Neural cell (in vitro differentiated cells): ENCODE measurements at regions not wholly inside any gene's neighbourhood (a gene's known extent, or its start where the extent isn't known, plus 50 kb on each side); places are given as distances from the start of the nearest gene placed in this dataset.

ENCODE experiments used
- H2AFZ ChIP-seq: fragments of 200-600, 300-800 bp; sonication (generic), shearing (Covaris generic); 2 replicates; pipeline ENCODE4 v1.6.0; 2014; ENCODE audit warnings: low read depth, mild to moderate bottlenecking, antibody characterized with exemption, low read length, moderate library complexity
- H3F3A ChIP-seq: fragments of 200-600 bp; shearing (Covaris generic); 2 replicates; pipeline ENCODE4 v1.6.1; 2016; ENCODE audit warnings: mild to moderate bottlenecking, moderate library complexity, mixed read lengths, antibody characterized with exemption, low read length; ENCODE audit not compliant: insufficient read depth, poor library complexity, severe bottlenecking
- H3K27ac ChIP-seq: fragments of 200-600, 300-800 bp; sonication (generic), shearing (Covaris generic); 2 replicates; pipeline ENCODE4 v1.5.1; 2014; ENCODE audit warnings: mild to moderate bottlenecking, low read length, moderate library complexity
- H3K27me3 ChIP-seq: fragments of 300-800, 200-600 bp; sonication (generic), shearing (Covaris generic); 2 replicates; pipeline ENCODE4 v1.6.0; 2014; ENCODE audit warnings: mild to moderate bottlenecking, low read depth, low read length, moderate library complexity; ENCODE audit not compliant: insufficient read depth
- H3K36me3 ChIP-seq: fragments of 300-800, 200-600 bp; sonication (generic), shearing (Covaris generic); 2 replicates; pipeline ENCODE4 v1.5.1; 2014; ENCODE audit warnings: mild to moderate bottlenecking, antibody characterized with exemption, low read length, moderate library complexity; ENCODE audit not compliant: insufficient read depth
- H3K4me2 ChIP-seq: fragments of 300-800, 200-600 bp; sonication (generic), shearing (Covaris generic); 2 replicates; pipeline ENCODE4 v1.6.0; 2014; ENCODE audit warnings: mild to moderate bottlenecking, low read length
- H3K4me3 ChIP-seq: fragments of 300-800, 200-600 bp; sonication (generic), shearing (Covaris generic); 2 replicates; pipeline ENCODE4 v1.5.1; 2014; ENCODE audit warnings: mild to moderate bottlenecking, low read length, moderate library complexity
- H3K79me2 ChIP-seq: fragments of 200-600 bp; shearing (Covaris generic); replicated peaks from 2 replicates; pipeline ENCODE4 v1.6.0; 2014; ENCODE audit warnings: mild to moderate bottlenecking, low read length, moderate library complexity; ENCODE audit not compliant: insufficient read depth
- H3K9ac ChIP-seq: fragments of 300-800, 200-600 bp; sonication (generic), shearing (Covaris generic); 2 replicates; pipeline ENCODE4 v1.6.1; 2016; ENCODE audit warnings: mild to moderate bottlenecking, low read length, mixed read lengths
- H3K9me2 ChIP-seq: fragments of 200-600 bp; shearing (Covaris generic); 2 replicates; pipeline ENCODE4 v1.6.1; 2016; ENCODE audit warnings: mild to moderate bottlenecking, low read length, mixed read lengths; ENCODE audit not compliant: insufficient read depth
- H3K9me3 ChIP-seq: fragments of 200-600, 300-800 bp; sonication (generic), shearing (Covaris generic); 2 replicates; pipeline ENCODE4 v1.6.1; 2016; ENCODE audit warnings: mild to moderate bottlenecking, mixed run types, low read length, moderate library complexity, mixed read lengths
- H4K20me1 ChIP-seq: fragments of 200-600 bp; shearing (Covaris generic); 2 replicates; pipeline ENCODE4 v1.6.1; 2016; ENCODE audit warnings: mild to moderate bottlenecking, mixed run types; ENCODE audit not compliant: insufficient read depth
- CTCF ChIP-seq: fragments of 450-650 bp; IDR thresholded peaks from 2 replicates; pipeline ENCODE4 v1.5.1; 2014; ENCODE audit warnings: antibody characterized with exemption, mild to moderate bottlenecking, moderate library complexity; ENCODE audit not compliant: poor library complexity, severe bottlenecking
- EP300 ChIP-seq: fragments of 450-650 bp; conservative IDR thresholded peaks from 2 replicates; pipeline ENCODE4 v1.6.1; 2014; ENCODE audit warnings: antibody characterized with exemption, mild to moderate bottlenecking, moderate library complexity; ENCODE audit not compliant: poor library complexity, severe bottlenecking
- EZH2 ChIP-seq: fragments of 200-600, 300-800 bp; shearing (Covaris generic), sonication (generic); IDR thresholded peaks from 2 replicates; pipeline ENCODE4 v1.6.1; 2014; ENCODE audit warnings: antibody characterized with exemption, low read length, borderline replicate concordance, mild to moderate bottlenecking; ENCODE audit not compliant: insufficient read depth, poor library complexity, severe bottlenecking
- MXI1 ChIP-seq: fragments of 450-650 bp; conservative IDR thresholded peaks from 2 replicates; pipeline ENCODE4 v1.6.1; 2014; ENCODE audit warnings: antibody characterized with exemption, mild to moderate bottlenecking; ENCODE audit not compliant: poor library complexity, severe bottlenecking
- POLR2AphosphoS5 ChIP-seq: IDR thresholded peaks from 2 replicates; pipeline ENCODE4 v1.6.1; 2012
- RAD21 ChIP-seq: fragments of 450-650 bp; conservative IDR thresholded peaks from 2 replicates; pipeline ENCODE4 v1.6.1; 2014; ENCODE audit warnings: antibody characterized with exemption, mild to moderate bottlenecking, moderate library complexity
- REST ChIP-seq: IDR thresholded peaks from 2 replicates; pipeline ENCODE4 v1.6.1; 2012; ENCODE audit warnings: borderline replicate concordance
- SMC3 ChIP-seq: fragments of 450-650 bp; conservative IDR thresholded peaks from 2 replicates; pipeline ENCODE4 v1.6.1; 2014; ENCODE audit warnings: antibody characterized with exemption, mild to moderate bottlenecking, moderate library complexity; ENCODE audit not compliant: poor library complexity
- TAF1 ChIP-seq: IDR thresholded peaks from 2 replicates; pipeline ENCODE4 v1.6.1; 2012; ENCODE audit warnings: low read depth

- Histone ChIP-seq H3F3A (no peaks in the 10 kb centered on the region), H2AFZ (no peak overlapping the region), H3K27ac (no peak overlapping the region), H4K20me1 (no peaks in the 10 kb centered on the region), H3K9ac (no peak overlapping the region), H3K27me3 (no peaks in the 10 kb centered on the region), H3K79me2 (no peaks in the 10 kb centered on the region), H3K4me2 (no peak overlapping the region), H3K4me3 (no peak overlapping the region), H3K36me3 (no peaks in the 10 kb centered on the region), H3K9me2 (no peaks in the 10 kb centered on the region), H3K9me3 (no peaks in the 10 kb centered on the region)
- TF ChIP-seq CTCF (no peak), EZH2 (no peak), REST (no peak), SMC3 (no peak), TAF1 (no peak), MXI1 (no peak), EP300 (no peak)
These were observed 250.5 kb upstream of the PKN2 start for GRCh38 chr1:88433556-88433955.

DNA sequence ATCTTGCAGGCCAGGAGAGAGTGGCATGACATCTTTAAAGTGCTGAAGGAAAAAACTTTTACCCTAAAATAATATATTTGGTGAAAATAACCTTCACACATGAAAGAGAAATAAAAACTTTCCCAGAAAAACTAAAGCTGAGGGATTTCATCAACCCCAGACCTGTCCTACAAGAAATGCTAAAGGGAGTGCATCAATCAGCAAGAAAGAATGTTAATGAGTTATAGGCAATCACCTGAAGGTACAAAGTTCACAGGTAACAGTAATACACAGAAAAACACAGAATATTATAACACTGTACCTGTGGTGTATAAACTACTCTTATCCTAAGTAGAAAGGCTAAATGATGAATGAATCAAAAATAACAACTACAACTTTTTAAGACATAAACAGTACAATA lies 249.2 kb upstream of the PKN2 start:
- Histone ChIP-seq H3K9ac (no peak overlapping the region), H3K79me2 (no peaks in the 10 kb centered on the region), H3K27ac (no peak overlapping the region), H3K4me3 (no peak overlapping the region), H2AFZ (no peak overlapping the region), H3K9me3 (no peaks in the 10 kb centered on the region), H3F3A (no peaks in the 10 kb centered on the region), H3K4me2 (no peak overlapping the region), H3K27me3 (no peaks in the 10 kb centered on the region), H3K9me2 (no peaks in the 10 kb centered on the region), H4K20me1 (no peaks in the 10 kb centered on the region), H3K36me3 (no peaks in the 10 kb centered on the region)
- TF ChIP-seq EP300 (no peak), CTCF (no peak), EZH2 (no peak), SMC3 (no peak), MXI1 (no peak), REST (no peak), RAD21 (no peak), POLR2AphosphoS5 (no peak), TAF1 (no peak)
